IPS-18c (cell line): ENCODE measurements at regions not wholly inside any gene's neighbourhood (a gene's known extent, or its start where the extent isn't known, plus 50 kb on each side); places are given as distances from the start of the nearest gene placed in this dataset.

Source experiments
- H3K4me3 ChIP-seq: 2 replicates; pipeline ENCODE4 v1.7.0; 2013; ENCODE audit warnings: low read depth, mild to moderate bottlenecking, low read length, moderate library complexity; ENCODE audit not compliant: insufficient read depth
- H3K9me3 ChIP-seq: one replicate; pipeline ENCODE4 v1.6.1; 2013; ENCODE audit warnings: mild to moderate bottlenecking, low read length, moderate library complexity; ENCODE audit not compliant: control insufficient read depth, insufficient read depth

DNA sequence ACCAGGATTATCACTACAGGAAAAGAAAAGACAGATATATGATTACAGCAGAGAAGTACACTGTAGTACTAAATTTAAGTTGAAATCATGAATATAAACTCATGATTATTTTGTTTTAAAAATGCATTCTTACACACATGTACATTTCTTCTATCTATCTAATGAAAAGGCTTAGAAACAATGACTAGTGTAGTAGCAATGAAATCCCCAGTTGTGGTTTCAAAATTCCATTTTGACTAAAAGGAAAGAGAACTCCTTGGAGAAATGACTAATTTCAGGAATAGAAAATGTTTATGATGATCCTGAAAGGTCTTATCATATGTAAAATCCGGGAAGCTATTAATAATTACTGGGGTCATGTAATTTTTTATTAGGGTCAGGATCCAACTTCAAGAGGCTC, 195.0 kb upstream of the STARD13 start:
- peaks cover 7% of the 10 kb centered on the region for H3K9me3 ChIP-seq

DNA sequence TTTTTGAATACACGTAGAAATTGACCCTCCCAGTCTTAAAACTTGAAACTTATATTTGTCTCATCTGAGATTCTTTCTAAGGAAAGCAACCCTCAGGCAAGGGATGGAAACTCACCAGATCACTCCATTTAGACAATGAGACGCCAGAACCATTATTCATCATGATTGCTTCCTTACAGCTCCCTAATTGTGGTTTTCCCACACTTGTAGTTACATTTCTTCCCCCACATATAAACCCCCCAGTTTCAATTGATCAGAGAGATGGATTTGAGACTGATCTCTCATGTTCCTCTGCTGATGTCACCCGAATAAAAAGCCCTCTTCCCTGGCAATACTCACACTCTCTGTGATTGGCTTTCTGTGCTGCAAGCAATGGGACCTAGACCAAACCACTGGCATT, 197.9 kb upstream of the STARD13 start:
- Histone ChIP-seq H3K4me3 (no peak overlapping the region), H3K9me3 (peaks cover 2% of the 10 kb centered on the region)

More for the DNA sequence above, 195.0 kb upstream of the STARD13 start:
- H3K4me3 ChIP-seq = no peak overlapping the region

DNA sequence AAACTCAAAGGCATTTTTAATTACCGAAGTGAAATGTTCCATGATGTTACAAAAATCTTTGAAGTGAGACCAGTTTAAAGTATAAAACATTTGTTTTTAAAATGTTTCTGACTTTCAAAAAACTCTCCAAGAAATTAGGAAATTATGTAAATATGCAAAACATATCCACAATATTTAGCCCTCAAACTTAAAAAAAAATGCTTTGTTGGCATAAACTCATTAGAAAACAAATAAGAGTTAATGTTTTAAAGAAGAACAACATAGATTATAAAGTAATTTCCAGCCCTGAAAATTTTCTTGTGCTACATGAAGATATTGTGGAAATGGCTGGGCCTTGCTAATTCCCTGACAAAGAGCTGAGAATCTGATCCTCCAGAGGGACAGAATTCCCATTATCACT, 199.7 kb upstream of the STARD13 start:
- Histone ChIP-seq H3K9me3 (peaks cover 2% of the 10 kb centered on the region), H3K4me3 (no peak overlapping the region)

GRCh38 chr13:33487575-33488243, 202.2 kb upstream of the STARD13 start:
- peaks cover 2% of the 10 kb centered on the region for H3K9me3 ChIP-seq
- no peak overlapping the region for H3K4me3 ChIP-seq

- Histone ChIP-seq H3K9me3 (no peaks in the 10 kb centered on the region), H3K4me3 (no peak overlapping the region)
These were observed 204.0 kb upstream of the STARD13 start for GRCh38 chr13:33489563-33489962.

DNA sequence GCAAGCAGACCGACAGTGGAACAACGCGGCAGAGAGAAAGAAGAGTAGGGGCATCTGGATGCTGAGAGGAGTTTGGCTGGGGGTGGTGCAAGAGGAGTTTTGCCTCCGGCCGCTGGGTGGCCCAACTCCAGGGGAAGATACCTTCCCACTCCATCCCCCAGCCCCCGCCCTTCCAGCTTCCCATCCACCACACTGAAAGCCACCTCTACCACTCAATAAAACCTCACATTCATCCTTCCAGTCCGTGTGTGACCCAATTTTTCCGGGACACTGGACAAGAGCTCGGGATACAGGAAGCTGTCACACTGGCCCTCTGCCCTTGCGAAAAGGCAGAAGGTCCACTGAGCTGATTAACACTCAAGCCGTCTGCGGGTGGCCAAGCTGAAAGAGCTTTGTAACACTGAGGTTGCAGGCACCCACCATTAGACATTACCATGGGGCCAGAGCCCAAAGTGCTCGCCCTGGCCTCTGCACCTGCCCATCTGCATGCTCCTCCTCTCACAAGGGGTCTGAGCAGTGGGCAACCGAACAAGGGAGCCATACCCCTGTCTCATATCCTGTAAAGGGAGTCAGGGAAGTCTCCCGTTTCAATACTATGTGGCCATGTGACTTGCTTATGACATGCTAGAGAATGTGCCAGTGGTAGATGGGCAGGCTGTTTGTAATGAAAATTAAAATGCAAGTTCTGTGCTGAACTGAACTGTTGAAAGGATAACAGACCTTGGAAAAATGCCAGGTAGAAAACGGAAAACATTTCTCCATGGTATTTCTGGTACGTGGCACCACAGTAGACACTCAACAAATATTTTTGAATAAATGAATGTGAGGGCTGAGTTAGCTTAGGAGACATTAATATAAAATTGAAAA, 205.1 kb upstream of the STARD13 start:
- Histone ChIP-seq H3K9me3 (no peaks in the 10 kb centered on the region), H3K4me3 (peak overlapping the region; percentile 34; the same call in 1 of the 2 replicates)

DNA sequence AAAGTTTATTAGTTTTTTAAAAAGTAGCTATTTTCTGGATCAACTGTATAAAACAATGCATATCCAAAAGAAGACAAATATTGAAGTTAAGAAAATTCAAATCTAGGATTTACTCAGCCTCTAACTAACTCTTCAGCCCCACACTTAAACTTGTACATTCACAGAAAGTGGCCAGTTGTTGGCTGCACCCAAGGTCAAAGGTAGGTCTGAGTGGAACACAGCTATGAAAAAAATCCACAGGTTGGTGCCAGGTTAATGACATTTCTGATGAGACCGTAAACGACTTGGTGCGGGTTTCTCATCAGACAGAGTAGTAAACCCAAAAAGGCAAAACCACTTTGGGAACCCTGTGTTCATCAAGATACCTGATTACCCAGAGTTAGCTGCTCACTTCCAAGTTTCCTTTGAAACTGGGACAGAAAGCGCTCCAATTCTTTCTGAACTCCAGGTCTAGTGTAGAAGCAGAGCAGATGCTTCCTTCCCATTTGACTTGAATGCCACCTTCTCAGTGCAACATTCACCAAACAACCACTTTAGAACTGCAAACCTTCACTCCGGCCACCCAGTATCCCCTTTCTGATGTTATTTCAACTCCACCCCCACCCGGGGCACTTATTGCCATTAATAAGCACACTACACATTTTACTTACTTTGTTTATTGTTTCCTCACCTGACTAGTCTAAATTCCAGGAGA, 208.3 kb upstream of the STARD13 start:
- Histone ChIP-seq H3K4me3 (no peak overlapping the region), H3K9me3 (no peaks in the 10 kb centered on the region)

DNA sequence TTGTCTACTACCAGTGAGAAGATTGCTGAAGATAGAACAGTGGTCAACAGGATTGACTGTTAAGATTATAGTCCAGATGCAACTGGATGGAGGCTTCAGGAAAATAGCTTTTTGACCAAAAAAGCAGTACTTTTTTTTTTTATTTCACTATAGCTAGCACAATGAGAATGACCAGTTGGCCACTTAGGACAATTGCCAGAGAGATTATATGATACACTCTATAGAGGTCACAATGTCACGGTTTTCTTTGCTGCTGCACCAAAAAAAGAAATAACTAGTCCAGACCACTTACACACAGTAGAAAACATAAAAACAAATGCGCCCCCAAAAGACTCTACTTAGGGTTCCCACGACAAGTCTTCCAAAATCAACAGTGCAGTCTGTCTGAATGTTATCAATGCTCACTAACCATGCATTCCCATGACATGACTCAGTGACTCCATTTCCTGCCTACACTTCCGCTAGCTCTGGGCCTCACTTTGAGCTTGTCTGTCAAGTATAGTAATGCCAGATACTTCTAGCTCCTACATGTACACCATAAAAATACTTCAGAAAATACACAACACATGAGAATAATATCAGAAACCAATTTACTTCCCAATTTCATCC, 209.1 kb upstream of the STARD13 start:
- Histone ChIP-seq H3K4me3 (no peak overlapping the region), H3K9me3 (no peaks in the 10 kb centered on the region)

DNA sequence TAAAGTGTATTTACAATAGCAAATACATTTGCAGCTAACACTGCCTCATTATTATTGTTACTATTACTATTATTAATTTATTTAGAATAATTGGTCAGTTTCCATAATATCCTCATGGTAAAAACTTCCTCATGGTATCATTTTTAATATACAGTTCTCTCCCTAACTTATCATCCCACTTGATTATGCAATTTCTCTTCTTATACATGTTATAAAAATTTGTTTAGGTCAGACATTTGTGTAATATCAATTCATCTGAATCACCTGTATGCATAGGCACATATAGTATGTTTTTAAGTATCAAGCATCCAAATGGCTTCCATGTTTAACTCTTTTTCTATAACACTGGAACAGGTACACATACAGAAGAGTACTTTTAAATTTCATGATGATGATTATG, 210.8 kb upstream of the STARD13 start:
- Histone ChIP-seq H3K9me3 (no peaks in the 10 kb centered on the region), H3K4me3 (no peak overlapping the region)

- H3K9me3 ChIP-seq = no peaks in the 10 kb centered on the region
- no peak overlapping the region for H3K4me3 ChIP-seq
These were observed 211.7 kb upstream of the STARD13 start for GRCh38 chr13:33497146-33497845.

DNA sequence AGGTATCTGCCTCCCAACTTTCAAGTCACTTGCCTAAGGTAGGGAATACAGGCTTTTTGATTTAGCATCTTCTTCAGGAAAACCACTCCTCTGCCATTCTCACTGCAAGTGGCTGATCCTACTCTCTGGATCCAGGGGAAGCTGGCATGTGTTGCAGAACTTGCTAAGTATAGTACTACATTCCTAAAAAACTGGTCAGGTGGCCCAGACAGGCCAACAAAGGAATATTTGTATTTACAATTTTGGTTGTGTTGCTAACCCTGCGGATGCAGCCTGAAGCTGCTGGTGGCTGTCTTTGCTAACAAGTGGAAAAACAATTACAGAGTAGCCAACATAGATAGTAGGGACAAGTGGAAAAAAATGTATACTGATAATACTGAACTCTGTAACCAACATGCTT, 222.5 kb upstream of the STARD13 start:
- H3K4me3 ChIP-seq = no peak overlapping the region
- no peaks in the 10 kb centered on the region for H3K9me3 ChIP-seq

GRCh38 chr13:33509642-33510229, 224.2 kb upstream of the STARD13 start:
- H3K4me3 ChIP-seq = no peak overlapping the region
- H3K9me3 ChIP-seq = no peaks in the 10 kb centered on the region

DNA sequence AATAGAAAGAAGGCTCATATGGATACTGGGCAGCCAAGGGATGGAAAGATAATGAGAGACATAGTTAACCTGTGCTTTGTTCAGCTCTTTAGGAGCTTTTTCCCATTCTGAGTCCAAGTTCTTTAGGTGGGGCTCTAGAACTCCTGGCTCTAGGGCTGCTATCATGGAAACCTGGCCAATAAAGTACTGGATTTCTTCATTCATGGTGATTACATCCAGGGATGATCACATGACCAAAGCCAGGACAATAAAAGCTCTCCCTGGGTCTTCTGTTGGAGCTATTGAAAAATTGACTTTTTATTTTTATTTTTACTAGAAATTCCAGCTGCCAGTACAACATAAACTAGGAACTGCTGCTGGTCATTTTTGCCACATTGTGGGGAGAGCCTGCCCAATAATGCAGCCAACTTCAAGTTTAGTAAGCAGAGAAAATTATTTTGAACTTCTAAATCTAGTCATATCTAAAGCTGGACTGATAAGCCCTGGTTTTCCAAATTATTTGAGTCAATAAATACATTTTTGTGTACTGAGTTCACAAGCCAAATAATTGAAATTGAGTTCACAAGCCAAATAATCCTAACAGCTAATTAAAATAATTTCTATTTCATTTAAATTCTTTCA, 224.9 kb upstream of the STARD13 start:
- Histone ChIP-seq H3K4me3 (no peak overlapping the region), H3K9me3 (no peaks in the 10 kb centered on the region)

GRCh38 chr13:33512880-33513554, 227.5 kb upstream of the STARD13 start:
- no peaks in the 10 kb centered on the region for H3K9me3 ChIP-seq
- no peak overlapping the region for H3K4me3 ChIP-seq

DNA sequence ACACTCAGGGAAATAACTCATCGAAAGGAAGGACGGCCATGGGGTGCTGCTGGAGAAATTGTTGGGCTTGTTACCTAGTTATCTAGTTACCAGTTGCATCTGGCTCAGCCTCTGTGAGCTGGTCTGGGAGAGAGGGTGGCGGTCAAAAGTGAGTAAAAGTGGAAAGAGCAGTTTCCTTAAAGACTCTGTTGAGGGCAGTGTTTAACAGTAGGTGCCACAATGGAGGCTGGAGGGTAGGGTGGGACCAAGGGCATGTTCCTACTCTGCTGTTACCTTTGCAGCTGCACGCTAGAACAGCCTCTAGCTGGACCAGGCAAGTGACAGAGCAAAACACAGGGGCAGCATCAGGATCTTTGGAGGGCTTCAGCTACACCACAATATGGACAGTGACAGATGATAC, 228.8 kb upstream of the STARD13 start:
- H3K9me3 ChIP-seq = no peaks in the 10 kb centered on the region
- H3K4me3 ChIP-seq = no peak overlapping the region

- Histone ChIP-seq H3K4me3 (no peak overlapping the region), H3K9me3 (no peaks in the 10 kb centered on the region)
These were observed 229.6 kb upstream of the STARD13 start for GRCh38 chr13:33515146-33515545.
